COLO829 (cell line): ENCODE measurements at regions not wholly inside any gene's neighbourhood (a gene's known extent, or its start where the extent isn't known, plus 50 kb on each side); places are given as distances from the start of the nearest gene placed in this dataset.
A peak's percentile ranks its signal among the peaks of the same experiment; 100 is the strongest.
"Not testable (repeated sequence)": the region's sequence is repeated elsewhere in the genome, so short reads cannot be mapped to it uniquely, and the experiment has no call there.

ENCODE experiments used
- DNase-seq: peaks from one replicate; pipeline ENCODE4 v3.0.0; 2012; ENCODE audit warnings: low spot score

DNA sequence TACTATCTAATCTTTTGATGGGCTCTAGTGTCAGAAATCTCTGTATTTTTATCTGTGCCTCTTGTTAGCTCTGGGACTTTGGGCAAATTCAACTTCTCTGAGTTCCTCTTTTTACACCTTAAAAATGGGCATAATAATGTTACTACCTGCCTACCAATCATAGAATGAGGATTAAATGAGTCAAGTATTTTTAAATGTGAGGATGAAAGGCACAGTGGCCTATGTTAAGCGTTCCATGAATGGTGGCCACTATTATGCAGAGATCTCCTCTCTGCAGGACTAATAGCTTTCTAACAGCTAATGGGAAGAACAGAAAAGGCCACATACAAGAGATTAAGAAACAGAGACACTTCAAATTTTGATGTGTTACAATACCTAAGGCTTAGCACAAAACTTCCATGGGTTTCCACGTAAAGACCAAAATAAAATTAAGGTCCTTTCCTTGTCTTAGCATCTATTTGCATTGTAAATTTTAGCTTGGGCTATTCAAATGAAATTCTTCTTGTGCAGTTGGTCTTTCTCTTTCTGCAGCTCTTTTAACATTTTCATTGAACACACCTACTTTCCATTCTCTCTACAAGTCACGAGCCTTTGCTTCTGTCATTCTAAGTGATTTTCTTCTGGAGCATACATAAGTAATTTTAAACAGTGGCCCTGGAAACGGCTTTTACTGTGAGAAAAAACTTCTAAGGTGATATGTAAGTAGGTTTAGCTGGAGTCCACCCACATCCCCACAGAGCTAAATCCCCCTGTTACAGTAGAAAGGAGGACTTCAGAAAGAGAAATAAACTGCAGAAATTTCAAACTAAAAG is 117.9 kb upstream of the MED14 start:
- DNase-seq, result no peak

DNA sequence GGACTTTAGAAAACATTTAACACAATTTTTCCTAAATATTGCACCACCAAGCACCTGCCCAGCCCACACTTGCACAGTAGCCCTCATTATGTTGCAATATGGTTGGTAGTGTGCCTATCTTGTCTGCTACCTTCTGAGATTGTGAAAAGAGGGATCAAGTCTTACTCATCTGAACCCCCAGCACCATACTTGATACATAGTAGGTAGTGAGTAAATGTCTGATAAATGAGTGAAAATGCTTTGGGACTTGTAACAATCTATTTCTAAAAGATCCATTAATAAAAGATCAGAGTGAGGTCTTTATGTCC is 118.4 kb upstream of the MED14 start:
- DNase-seq, result no peak

DNA sequence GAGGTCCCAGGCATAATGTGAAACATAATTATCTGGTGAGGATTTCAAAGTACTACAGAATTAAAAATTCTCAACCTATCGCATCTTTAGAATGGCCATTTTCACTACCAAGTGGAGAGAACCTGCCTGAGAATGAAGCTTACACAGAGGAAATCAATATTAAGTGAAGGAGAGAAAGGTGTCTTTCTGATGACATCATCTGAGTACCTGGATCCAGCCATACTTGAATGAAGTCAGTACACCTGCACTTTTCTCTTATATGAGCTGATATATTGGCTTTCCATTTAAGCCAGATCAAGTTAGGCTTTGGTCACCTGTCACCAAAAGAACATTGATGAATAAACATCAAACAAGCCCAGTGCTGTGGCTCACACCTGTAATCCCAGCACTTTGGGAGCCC is 118.9 kb upstream of the MED14 start:
- DNase-seq, result no peak

DNA sequence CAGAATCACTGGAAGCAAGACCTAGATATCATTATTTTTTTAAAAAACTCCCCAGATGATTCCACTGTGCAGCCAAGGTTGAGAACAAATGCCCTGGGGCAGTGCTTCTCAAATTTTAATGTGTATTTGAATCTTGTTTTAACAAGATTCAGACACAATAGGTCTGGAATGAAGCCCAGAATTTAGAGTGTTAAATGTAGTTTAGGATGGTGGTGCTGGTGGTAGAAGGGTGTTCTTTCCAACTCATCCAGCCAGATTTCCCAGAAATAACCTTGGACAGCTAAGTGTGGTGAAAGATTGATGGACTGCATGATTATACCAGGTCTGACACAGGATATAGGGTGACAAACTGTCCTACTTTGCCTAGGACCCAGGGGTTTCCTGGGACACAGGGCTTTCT is 120.1 kb upstream of the MED14 start:
- no peak for DNase-seq

DNA sequence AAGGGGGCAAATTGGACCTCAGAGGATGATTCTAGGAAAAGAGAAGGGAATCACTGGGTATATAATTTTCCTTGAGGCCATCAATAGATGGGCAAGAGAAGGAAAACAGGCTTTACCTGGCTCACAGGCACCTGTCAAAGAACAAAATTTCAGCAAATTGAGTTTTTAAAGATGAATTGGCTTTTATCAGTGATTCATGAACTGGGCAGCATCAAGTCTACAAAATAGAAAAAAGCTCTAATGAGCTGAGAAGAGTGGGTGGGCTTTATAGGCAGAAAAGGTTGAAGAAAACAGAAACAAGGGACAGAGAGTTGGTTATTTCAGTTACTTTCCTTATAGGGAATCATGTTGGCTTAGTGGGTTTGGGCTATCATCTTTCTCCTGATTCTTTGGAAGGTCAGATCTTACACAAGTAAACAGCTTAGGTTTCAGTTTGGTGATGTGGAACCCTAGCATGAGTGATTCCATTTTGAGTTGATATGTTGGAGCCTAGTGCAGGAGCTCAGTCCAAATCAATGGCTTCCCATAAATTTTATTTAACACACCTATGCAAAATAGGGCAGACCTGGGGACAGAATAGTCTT is 120.7 kb upstream of the MED14 start:
- no peak for DNase-seq

DNA sequence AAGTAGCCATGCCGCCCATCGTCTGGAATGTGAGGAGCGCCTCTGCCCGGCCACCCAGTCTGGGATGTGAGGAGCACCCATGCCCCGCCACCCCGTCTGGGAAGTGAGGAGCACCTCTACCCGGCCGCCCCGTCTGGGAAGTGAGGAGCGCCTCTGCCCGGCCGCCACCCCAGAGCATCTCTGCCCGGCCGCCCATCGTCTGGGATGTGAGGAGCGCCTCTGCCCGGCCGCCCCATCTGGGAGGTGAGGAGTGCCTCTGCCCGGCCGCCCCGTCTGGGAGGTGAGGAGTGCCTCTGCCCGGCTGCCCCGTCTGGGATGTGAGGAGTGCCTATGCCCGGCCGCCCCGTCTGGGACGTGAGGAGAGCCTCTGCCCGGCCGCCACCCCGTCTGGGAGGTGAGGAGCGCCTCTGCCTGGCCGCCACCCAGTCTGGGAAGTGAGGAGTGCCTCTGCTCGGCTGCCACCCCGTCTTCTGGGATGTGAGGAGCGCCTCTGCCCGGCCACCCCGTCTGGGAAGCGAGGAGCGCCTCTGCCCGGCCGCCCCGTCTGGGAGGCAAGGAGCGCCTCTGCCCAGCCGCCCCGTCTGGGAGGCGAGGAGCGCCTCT is 126.7 kb upstream of the MED14 start:
- not testable (repeated sequence) for DNase-seq

DNA sequence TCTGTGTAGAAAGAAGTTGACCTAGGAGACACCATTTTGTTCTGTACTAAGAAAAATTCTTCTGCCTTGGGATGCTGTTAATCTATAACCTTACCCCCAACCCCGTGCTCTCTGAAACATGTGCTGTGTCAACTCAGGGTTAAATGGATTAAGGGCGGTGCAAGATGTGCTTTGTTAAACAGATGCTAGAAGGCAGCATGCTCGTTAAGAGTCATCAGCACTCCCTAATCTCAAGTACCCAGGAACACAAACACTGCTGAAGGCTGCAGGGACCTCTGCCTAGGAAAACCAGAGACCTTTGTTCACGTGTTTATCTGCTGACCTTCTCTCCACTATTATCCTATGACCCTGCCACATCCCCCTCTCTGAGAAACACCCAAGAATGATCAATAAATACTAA is 127.9 kb upstream of the MED14 start:
- not testable (repeated sequence) for DNase-seq

DNA sequence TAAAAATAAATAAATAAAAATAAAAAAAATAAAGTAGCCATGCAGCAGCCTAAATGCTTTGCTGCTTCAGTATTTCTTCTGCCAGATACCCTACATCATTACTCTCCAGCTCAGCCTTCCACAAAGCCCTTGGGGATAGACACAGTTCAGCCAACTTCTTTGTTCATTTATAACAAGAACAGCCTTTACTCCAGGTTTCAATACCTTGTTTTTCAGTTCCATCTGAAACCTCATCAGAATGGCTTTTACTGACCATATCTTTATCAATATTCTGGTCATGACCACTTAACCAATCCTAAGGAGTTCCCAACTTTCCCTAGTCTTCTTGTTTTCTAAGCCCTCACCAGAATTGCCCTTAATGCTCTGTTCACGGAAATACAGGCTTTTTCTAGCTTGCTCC is 128.3 kb upstream of the MED14 start:
- no peak for DNase-seq

DNA sequence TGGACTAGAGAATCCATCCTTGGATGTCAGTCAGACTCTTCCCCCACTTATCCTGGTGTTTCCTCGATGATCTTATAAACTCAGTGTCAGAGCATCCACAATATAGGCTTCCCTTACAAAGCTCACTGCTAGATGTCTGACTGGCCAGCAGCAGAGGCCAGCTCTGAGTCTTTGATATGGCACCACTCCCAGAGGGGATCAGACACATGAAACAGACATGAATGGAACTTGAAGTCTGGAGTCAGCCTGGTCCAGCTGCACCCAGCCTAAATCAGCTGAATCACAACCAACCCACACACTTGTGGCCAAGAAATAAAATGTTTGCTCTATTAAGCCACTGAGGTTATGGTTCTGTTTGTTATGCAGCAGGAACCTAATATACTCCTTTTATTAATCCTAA is 129.6 kb upstream of the MED14 start:
- DNase-seq, result no peak

DNA sequence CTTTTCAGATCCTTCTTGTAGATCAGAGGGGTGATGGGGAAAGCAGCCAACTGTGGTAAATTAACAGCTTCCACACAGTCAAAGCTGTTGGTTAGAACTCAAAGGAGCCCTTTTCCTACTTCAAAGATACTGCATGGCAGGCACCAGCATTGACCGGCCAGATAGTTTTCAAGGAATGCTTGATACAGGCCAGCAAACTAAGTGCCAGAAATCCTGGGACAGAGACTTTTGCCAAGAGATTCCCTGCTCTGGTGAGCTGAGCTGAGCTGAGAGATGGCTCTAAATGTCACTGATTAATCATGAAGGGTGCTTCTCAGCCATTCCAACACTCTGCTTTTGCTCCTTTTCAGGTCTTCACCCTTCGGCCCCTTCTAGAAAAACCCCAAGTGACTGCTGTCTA is 131.6 kb upstream of the MED14 start:
- DNase-seq, result peak; percentile 9

DNA sequence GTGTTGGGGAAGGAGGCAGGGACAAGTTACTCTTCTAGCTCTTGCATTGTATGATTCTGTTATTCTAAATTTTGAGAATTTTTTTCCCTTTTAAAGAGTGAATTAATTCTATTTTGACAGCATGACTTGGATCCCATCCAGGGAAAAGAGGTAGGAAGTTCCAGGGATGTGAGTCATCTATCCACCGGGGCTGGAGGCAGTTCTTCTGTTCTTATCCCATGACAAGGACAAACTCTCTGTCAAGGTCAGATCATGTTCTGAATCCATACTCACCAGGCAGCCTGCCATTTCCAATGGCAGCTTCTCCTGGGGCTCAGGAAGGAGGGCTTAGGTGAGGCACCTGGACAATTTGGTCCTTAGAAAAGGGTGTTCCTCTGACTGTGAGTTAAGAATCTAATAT is 132.0 kb upstream of the MED14 start:
- peak; percentile 62 for DNase-seq

DNA sequence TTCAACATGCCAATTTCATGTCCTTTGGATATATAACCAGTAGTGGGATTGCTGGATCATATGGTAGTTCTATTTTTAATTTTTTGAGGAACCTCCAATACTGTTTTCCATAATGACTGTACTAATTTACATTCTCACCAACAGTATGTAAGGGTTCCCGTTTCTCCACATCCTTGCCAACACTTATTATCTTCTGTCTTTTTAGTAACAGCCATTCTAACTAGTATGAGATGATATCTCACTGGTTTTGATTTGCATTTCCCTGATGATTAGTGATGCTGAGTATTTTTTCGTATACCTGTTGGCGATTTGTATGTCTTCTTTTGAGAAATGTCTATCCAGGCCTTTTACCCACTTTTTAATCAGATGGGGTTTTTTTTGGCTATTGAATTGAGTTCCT is 133.5 kb upstream of the MED14 start:
- DNase-seq, result no peak

DNA sequence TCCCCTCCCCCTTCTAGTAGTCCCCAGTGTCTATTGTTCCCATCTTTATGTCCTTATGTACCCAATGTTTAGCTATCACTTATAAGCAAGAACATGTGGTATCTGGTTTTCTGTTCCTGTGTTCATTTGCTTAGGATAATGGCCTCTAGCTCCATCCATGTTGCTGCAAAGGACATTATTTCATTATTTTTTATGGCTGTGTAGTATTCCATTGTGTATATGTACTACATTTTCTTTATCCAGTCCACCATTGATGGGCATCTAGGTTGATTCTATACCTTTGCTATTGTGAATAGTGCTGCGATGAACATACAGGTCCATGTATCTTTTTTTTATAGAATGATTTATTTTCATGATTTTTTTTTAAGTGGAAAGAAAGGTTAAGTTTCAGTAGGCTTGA is 135.6 kb upstream of the MED14 start:
- DNase-seq, result not testable (repeated sequence)

DNA sequence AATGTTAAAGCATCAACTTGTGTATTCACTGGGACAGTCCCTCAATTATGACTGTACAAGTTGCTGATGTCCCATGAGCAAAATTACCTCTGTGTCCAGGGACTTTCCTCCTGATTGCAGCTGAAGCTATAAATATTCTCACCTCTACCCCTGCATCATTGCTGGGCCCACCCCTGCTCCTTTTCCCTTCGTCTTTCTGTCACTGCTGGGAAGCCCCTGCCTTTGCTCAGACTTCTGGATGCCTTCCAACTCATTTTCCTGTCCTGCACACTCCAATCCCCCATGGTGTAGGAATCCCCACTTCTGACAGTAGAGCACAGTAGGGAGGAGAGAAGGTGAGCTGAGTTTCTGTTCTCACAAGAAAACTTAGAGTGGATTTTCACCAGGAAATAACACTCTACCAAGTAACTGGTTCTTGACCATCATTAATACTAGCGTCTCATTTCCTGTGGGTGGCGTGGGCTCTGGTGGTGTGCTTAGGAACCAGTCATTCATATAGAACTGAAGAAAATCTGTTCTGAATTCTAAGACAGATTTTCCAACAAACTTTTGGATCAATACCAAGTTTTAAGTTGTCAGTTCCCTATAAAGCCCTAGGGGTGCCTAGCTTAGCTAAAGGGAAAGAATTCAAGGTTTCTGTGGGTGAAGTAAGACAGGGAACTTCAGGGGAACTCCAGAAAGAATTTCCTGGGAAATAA is 136.2 kb upstream of the MED14 start:
- DNase-seq, result no peak

DNA sequence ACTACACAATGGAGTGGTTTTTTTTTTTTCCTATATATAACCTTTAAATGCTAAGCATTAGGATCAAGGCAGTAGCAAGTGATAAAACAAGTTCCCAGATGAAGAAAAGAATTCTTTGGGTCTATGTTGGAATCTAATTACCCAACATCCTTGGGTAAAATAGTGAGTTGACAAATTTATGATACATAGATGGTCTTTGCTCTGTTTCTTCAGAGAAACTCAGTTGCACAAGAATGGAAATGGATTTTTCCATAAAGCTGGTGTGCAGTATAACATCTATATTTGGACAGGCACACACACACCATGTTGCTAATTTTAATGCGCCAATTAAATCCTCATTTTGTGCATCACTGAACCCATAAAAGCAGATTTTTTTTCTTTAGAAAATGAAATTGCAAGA is 137.0 kb upstream of the MED14 start:
- DNase-seq, result no peak

DNA sequence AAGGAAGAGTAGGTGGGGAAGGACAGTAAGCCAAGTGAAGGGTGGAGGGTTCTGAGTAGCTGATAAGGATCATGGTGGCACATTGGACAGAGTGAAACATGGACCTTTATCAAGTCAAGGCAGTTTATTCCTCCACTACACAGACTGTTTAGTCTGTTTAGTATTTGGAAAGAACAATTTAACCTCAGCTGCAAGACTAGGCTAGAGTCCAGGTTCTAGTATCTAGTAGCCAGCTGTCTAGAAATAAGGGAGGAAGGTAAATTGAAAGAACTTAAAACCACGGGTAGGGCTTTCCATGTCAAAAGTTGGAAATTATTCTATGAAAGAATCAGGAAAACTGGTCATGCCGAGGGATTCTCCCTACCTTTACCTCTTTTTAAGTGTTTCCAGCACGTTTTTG is 140.1 kb upstream of the MED14 start:
- no peak for DNase-seq

DNA sequence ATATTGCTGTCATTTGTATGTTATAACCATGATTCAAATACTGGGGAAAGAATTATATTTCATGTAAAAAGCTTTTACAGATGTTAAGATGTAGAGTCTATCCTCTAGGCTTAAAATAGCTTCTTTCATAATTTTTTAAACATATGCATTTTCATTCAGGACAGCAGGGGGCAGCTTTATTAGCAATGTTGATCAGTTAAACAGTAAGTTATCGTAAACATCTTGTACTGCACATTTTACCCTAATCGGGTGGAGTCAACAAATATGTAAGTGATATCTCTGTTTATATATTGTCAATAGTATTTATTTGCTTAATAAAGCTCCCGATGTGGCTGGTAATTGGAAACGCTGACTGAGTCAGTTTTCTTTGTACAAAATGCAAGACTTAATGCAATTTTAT is 142.5 kb upstream of the MED14 start:
- no peak for DNase-seq

DNA sequence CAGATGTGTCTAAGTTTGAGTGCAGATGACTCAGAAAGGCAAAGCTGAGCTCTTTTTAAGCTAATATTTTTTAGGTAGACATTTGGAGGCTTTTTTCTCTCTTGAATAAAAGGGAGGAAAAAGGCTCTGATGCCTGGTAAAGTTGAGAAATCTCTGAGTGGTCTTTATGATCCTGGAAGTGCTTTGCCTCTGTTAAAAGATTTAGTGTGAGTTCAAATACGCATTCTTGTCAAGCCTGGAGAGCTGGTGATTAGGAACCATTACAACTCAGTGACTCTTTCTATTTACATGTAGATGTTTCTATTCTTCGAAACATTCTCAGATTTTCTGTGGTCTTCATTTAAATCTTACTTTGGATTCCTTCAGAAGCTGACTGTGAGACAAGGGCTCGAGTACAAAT is 143.4 kb upstream of the MED14 start:
- no peak for DNase-seq

DNA sequence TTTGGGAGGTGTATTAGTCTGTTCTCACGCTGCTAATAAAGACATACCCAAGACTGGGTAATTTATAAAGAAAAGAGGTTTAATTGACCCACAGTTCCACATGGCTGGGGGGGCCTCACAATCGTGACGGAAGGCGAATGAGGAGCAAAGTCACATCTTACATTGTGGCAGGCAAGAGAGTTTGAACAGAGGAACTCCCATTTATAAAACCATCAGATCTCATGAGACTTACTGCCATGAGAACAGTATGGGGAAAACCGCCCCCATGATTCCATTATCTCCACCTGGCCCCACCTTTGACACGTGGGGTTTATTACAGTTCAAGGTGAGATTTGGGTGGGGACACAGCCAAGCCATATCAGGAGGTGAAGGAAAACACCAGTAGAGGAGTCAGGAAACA is 143.8 kb upstream of the MED14 start:
- not testable (repeated sequence) for DNase-seq

DNA sequence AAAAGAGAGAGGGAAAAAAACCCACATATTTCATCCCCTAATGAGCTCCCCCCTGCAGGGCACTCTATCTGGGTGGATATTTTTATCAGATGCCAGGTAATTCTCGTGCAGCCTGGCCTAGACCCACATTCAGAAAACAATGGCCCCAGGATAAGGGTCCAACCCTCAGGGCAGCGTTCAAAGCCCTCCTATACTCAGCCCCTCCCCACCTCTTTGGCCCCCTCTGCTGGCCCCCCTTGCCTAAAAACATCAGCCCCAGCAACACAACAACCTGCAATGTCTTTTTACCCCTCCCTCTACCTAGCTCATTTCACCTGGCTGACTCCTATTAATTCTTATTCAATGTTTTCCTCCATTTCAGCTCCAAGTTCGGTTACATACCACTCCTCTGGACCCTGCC is 145.4 kb upstream of the MED14 start:
- DNase-seq, result no peak

DNA sequence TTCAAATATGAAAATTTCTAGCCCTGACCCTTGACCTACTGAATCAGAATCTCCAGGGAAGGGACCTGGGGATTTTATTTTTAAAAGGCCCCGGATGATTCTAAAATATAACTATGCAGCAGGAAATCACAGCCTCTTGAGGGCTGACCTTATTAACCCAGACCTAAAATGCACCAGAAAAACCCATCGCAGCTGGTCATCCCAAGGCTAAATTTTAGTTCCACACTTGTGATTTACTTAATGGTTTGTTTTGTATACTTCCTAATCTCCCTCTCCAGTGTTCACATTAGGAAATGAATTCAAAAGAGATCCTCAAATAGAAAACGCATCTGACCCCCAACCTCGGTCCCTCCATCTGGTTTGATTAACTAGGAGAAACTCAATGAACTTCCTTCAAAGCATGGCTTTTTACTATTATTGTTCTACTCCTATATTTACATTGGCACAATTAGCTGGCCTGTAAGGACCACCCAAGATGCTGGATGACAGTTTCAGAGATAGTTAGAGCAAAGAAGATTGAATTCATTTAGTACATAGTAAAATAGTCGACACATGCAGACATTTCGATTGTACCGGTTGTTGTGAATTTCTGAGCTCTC is 147.8 kb upstream of the MED14 start:
- DNase-seq, result no peak

DNA sequence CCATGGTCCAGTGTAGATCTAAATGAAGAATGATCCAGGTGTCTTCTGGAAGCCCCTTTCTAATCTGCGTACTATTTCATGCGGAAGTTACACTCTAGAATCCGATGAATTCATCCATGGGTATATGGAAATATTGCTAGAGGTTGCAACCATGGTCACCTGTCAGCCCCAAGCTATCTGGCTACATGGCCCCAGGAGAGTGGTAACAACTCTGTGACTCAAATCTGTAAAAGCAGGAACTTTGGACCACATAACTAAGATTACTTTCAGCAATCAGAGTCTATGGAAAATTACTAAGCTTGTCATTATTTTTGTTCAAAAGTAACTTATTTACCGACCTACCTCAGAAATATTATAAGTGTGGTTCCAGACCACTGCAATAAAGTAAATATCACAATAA is 150.6 kb upstream of the MED14 start:
- no peak for DNase-seq

DNA sequence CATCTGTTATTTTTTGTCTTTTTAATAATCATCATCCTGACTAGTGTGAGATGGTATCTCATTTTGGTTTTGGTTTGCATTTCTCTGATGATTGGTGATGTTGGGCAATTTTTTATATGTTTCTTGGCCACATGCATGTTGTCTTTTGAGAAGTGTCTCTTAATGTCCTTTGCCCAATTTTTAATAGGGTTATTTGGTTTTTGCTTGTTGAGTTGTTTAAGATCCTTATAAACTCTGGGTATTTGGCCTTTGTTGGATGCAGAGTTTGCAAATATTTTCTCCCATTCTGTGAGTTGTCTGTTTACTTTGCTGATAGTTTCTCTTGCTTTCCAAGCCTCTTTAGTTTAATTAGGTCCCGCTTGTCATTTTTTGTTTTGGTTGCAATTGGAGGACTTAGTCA is 152.1 kb upstream of the MED14 start:
- no peak for DNase-seq
